ENCODE measurements at regions not wholly inside any gene's neighbourhood (a gene's known extent, or its start where the extent isn't known, plus 50 kb on each side); places are given as distances from the start of the nearest gene placed in this dataset.

DNA sequence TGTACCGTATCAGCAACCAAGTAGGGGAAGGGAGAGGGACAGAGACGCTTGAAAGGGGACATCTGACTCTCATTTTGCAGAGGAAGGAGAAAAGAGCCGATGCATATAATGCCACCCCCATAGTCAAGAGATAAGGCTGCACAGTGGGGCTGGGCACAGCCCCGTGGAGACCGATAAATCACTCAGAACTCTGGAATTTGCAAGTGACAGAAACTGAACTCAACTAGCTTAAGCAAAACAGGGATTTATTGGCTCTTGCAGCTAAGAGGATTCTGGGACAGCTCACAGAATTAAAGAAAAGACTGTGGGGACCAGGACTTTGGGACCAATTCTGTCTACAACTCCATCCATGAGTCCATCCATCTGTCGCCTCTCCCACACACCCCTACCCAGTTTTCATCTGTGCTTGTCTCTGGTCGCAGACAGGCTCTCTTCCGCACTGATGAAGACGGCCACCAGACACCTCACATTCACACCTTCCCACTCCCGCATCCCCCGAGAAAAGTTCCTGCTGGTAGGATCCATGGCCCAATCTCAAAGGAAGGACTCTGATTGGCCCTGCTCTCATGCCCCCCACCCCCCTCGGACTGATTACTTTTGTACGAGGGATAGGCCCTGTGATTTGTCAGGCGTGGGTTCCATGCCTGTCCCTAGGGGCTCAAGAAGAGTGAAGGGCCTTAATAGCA lies 105.9 kb upstream of the RPL38 start:
- H3K4me1 ChIP-seq (replicated peaks in 1 of 2): peaks cover 34 to 35% of the 10 kb centered on the region in 2 donors

DNA sequence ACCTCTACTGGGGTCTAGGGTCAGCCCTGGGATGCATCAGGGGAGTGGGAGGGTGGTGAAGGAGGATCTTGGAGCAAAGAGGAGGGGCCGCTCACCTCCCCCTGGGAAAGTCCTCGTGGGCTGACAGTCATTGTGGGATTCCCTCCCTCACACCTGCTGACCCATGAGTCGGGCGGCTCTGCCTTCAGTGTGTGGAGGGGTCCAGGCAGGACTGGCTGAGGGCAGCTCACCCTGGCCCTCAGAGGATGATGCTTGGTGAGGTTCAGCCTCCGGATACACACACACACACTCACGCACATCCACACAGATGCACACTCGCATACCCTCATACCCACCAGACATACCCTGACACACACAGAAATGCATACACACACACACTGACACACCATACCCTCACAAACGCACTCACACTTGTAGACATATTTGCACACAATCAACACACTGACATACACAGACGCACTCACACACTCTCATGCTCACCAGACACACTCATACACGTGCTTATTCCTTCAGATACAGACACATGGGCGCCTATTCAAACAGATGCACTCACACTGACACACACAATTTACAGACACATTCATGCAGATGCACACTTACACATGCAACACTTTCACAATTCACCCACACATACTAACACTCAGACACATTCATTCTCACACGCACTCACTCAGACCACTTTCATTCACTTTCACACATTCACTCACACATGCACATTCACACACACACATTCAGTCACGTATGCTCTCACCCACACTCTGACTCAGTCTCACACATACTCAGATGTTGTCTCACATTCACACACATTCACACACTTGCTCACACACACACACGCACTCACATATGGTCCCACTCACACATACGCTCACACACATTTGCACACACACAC lies 105.1 kb upstream of the RPL38 start:
- H3K27ac ChIP-seq: no peak overlapping the region
- peaks cover 34 to 35% of the 10 kb centered on the region in 2 donors for H3K4me1 ChIP-seq (replicated peaks in 1 of 2)
- ATAC-seq (replicated peaks in 6 of 8): peak in 4 of 8 experiments; percentile 64 to 81 (median 74)
- no peak overlapping the region for H3K4me3 ChIP-seq
- in situ Hi-C loops (cut with MboI; ENCODE audit: low pct_unique_long_range_greater_than_20kb in 2 of 9, low sequenced_read_pairs in 9 of 9, unreplicated experiment in 9 of 9): no loop called here
- WGBS, 10 experiments: 21 to 100% (median 92%) methylated on average over 1 to 12 of the region's 15 CpGs; no CpG with 5 or more reads in 3 of the 10 experiments

More for the DNA sequence above, 105.9 kb upstream of the RPL38 start:
- no peak overlapping the region for H3K27ac ChIP-seq
- no peak overlapping the region for H3K4me3 ChIP-seq
- ATAC-seq (replicated peaks in 6 of 8): peak in 3 of 8 experiments; percentile 17 to 25 (median 19)
- in situ Hi-C loops (cut with MboI; ENCODE audit: low pct_unique_long_range_greater_than_20kb in 2 of 9, low sequenced_read_pairs in 9 of 9, unreplicated experiment in 9 of 9): no loop called here
- WGBS, 10 experiments: 15 to 100% (median 73%) methylated on average over 1 to 7 of the region's 14 CpGs; no CpG with 5 or more reads in 1 of the 10 experiments

GRCh38 chr17:74099442-74100340 lies 103.8 kb upstream of the RPL38 start:
- H3K27ac ChIP-seq: no peak overlapping the region
- in situ Hi-C loops (cut with MboI; ENCODE audit: low pct_unique_long_range_greater_than_20kb in 2 of 9, low sequenced_read_pairs in 9 of 9, unreplicated experiment in 9 of 9): no loop called here
- 0 to 100% (median 28%) methylated on average over 1 to 5 of the region's 16 CpGs; no CpG with 5 or more reads in 4 of the 10 experiments for WGBS, 10 experiments
- no peak overlapping the region for H3K4me3 ChIP-seq
- H3K4me1 ChIP-seq (replicated peaks in 1 of 2): peaks cover 34 to 35% of the 10 kb centered on the region in 2 donors
- peak in 3 of 8 experiments; percentile 19 to 58 (median 21) for ATAC-seq (replicated peaks in 6 of 8)

GRCh38 chr17:74104921-74105320 lies 98.6 kb upstream of the RPL38 start:
- 60 to 93% methylated on average over 1 to 5 of the region's 5 CpGs; no CpG with 5 or more reads in 8 of the 10 experiments for WGBS, 10 experiments
- ATAC-seq (replicated peaks in 6 of 8): no peak
- in situ Hi-C loops (cut with MboI; ENCODE audit: low pct_unique_long_range_greater_than_20kb in 2 of 9, low sequenced_read_pairs in 9 of 9, unreplicated experiment in 9 of 9): no loop called here

GRCh38 chr17:74107107-74107506 lies 96.4 kb upstream of the RPL38 start:
- Histone ChIP-seq H3K27ac (no peak overlapping the region), H3K4me3 (no peak overlapping the region), H3K4me1 (replicated peaks in 1 of 2) (peaks cover 9 to 10% of the 10 kb centered on the region in 2 donors)
- no peak for ATAC-seq (replicated peaks in 6 of 8)
- in situ Hi-C loops (cut with MboI; ENCODE audit: low pct_unique_long_range_greater_than_20kb in 2 of 9, low sequenced_read_pairs in 9 of 9, unreplicated experiment in 9 of 9): no loop called here
- 69 to 100% (median 88%) methylated on average over 2 to 12 of the region's 15 CpGs; no CpG with 5 or more reads in 3 of the 10 experiments for WGBS, 10 experiments

More at GRCh38 chr17:74104921-74105320, 98.6 kb upstream of the RPL38 start:
- Histone ChIP-seq H3K4me3 (no peak overlapping the region), H3K27ac (no peak overlapping the region), H3K4me1 (replicated peaks in 1 of 2) (peaks cover 17 to 18% of the 10 kb centered on the region in 2 donors)

GRCh38 chr17:74108126-74108705 lies 95.3 kb upstream of the RPL38 start:
- Histone ChIP-seq H3K27ac (no peak overlapping the region), H3K4me3 (no peak overlapping the region), H3K4me1 (replicated peaks in 1 of 2) (peaks cover 9 to 10% of the 10 kb centered on the region in 2 donors)
- 15 to 81% (median 71%) methylated on average over 3 to 11 of the region's 12 CpGs; no CpG with 5 or more reads in 3 of the 10 experiments for WGBS, 10 experiments
- in situ Hi-C loops (cut with MboI; ENCODE audit: low pct_unique_long_range_greater_than_20kb in 2 of 9, low sequenced_read_pairs in 9 of 9, unreplicated experiment in 9 of 9): no loop called here
- ATAC-seq (replicated peaks in 6 of 8): no peak

DNA sequence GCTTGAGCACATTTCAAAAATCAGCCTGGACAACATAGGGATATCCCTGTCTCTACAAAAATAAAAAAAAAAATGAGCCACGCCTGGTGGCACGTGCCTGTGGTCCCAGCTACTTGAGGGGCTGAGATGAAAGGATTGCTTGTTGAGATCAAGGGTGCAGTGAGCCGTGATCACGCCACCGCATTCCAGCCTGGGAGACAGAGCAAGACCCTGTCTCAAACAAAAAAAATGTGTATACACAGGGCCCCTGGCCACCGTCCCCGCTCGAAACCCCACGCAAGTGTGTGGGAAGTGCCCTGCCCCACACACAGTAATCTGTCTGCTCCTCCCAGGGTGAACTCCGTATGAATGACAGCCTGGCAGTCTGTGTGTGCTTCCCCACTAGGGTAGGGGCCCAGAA lies 93.0 kb upstream of the RPL38 start:
- WGBS, 10 experiments: 0 to 50% (median 29%) methylated on average over 2 to 8 of the region's 10 CpGs; no CpG with 5 or more reads in 4 of the 10 experiments
- Histone ChIP-seq H3K4me3 (no peak overlapping the region), H3K4me1 (replicated peaks in 1 of 2) (peaks cover 10 to 11% of the 10 kb centered on the region in 2 donors), H3K27ac (no peak overlapping the region)
- in situ Hi-C loops (cut with MboI; ENCODE audit: low pct_unique_long_range_greater_than_20kb in 2 of 9, low sequenced_read_pairs in 9 of 9, unreplicated experiment in 9 of 9): no loop called here
- ATAC-seq (replicated peaks in 6 of 8): peak in 4 of 8 experiments; percentile 59 to 89 (median 86)

DNA sequence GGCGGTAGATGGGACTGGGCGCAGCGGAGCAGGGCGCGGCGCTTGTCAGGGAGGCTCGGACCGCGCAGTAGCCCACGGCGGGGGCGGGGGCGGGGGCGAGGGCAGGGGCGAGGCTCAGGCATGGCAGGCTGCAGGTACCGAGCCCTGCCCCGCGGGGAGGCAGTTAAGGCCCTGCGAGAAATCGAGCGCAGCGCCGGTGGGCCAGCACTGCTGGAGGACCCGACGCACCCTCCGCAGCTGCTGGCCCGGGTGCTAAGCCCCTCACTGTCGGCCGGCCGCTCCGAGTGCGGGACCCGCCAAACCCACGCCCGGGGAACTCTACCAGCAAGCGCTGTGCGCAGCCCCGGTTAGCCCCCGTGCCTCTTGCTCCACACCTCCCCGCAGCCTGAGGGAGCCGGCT lies 90.2 kb upstream of the RPL38 start:
- in situ Hi-C loops (cut with MboI; ENCODE audit: low pct_unique_long_range_greater_than_20kb in 2 of 9, low sequenced_read_pairs in 9 of 9, unreplicated experiment in 9 of 9): no loop called here
- Histone ChIP-seq H3K4me3 (no peak overlapping the region), H3K4me1 (replicated peaks in 1 of 2) (peaks cover 22 to 36% of the 10 kb centered on the region in 2 donors), H3K27ac (no peak overlapping the region)
- 98 to 100% methylated on average over 1 to 7 of the region's 41 CpGs; no CpG with 5 or more reads in 8 of the 10 experiments for whole genome bisulfite sequencing, 10 experiments
- ATAC-seq (replicated peaks in 6 of 8): no peak

- in situ Hi-C loops (cut with MboI; ENCODE audit: low pct_unique_long_range_greater_than_20kb in 2 of 9, low sequenced_read_pairs in 9 of 9, unreplicated experiment in 9 of 9): no loop called here
- no peak for ATAC-seq (replicated peaks in 6 of 8)
Observed at GRCh38 chr17:74113952-74114351, 89.5 kb upstream of the RPL38 start.

GRCh38 chr17:74114881-74115470 lies 88.5 kb upstream of the RPL38 start:
- WGBS, 10 experiments: 80 to 100% methylated on average over 1 of the region's 10 CpGs; no CpG with 5 or more reads in 8 of the 10 experiments
- in situ Hi-C loops (cut with MboI; ENCODE audit: low pct_unique_long_range_greater_than_20kb in 2 of 9, low sequenced_read_pairs in 9 of 9, unreplicated experiment in 9 of 9): no loop called here
- Histone ChIP-seq H3K4me3 (no peak overlapping the region), H3K27ac (no peak overlapping the region), H3K4me1 (replicated peaks in 1 of 2) (peaks cover 30 to 43% of the 10 kb centered on the region in 2 donors)
- ATAC-seq (replicated peaks in 6 of 8): no peak

More at GRCh38 chr17:74113952-74114351, 89.5 kb upstream of the RPL38 start:
- Histone ChIP-seq H3K4me1 (replicated peaks in 1 of 2) (peaks cover 24 to 41% of the 10 kb centered on the region in 2 donors), H3K4me3 (no peak overlapping the region), H3K27ac (no peak overlapping the region)
- WGBS, 10 experiments: 1 to 100% (median 83%) methylated on average over 1 to 17 of the region's 23 CpGs; no CpG with 5 or more reads in 4 of the 10 experiments

DNA sequence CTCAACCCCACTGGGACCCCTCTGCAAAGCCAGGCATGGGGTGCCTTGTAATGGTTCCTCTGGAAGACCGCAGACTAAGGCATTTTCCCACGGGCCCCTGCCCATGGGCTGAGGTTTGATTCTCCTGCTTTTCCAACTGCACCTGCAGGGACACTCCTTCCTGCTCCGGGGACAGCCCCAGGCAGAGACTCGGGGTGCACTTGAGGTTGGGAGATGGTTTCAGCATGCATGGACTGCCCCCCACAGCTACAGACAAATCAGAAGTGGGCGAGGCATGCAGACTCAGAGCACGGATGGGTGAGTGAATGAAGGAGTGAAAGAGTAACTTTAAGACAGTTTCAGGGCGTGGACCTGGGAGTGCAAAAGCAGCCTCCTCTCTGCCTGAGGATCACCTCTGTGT lies 87.9 kb upstream of the RPL38 start:
- in situ Hi-C loops (cut with MboI; ENCODE audit: low pct_unique_long_range_greater_than_20kb in 2 of 9, low sequenced_read_pairs in 9 of 9, unreplicated experiment in 9 of 9): no loop called here
- H3K4me1 ChIP-seq (replicated peaks in 1 of 2): peaks cover 26 to 38% of the 10 kb centered on the region in 2 donors
- no peak overlapping the region for H3K4me3 ChIP-seq
- WGBS, 10 experiments: 0 to 100% (median 65%) methylated on average over 1 to 3 of the region's 7 CpGs; no CpG with 5 or more reads in 4 of the 10 experiments
- no peak overlapping the region for H3K27ac ChIP-seq
- ATAC-seq (replicated peaks in 6 of 8): no peak

Measured in motor neuron (in vitro differentiated cells).